ENCODE measurements at regions not wholly inside any gene's neighbourhood (a gene's known extent, or its start where the extent isn't known, plus 50 kb on each side); places are given as distances from the start of the nearest gene placed in this dataset. TPM values are rescaled to one million over a fixed set of nuclear protein-coding genes. Genes with fewer than 3 reads are reported as not detected.

GRCh38 chr18:48459465-48459864, 50.3 kb upstream of the ZBTB7C start:
- no peak overlapping the region for H3K4me3 ChIP-seq (ENCODE audit: low read depth, low read length)
- POLR2A ChIA-PET, result no interaction called here
- no peak overlapping the region for H3K27ac ChIP-seq (ENCODE audit: low read depth, low read length)
- TF ChIP-seq CTCF (IDR thresholded peaks at IDR 0.05; ENCODE audit: low read depth, low read length), result no peak
- CTCF ChIA-PET, result interaction anchor here (0.8 to 10.0 kb wide), 3 partner anchors 13 to 134 kb away, joined by 4 to 77 read pairs (median 11); no protein-coding TSS in a partner anchor
- H3K9me3 ChIP-seq (ENCODE audit: control insufficient read depth, insufficient read depth, low read length), result no peaks in the 10 kb centered on the region
- peaks cover 24% of the 10 kb centered on the region for H3K27me3 ChIP-seq (ENCODE audit: control insufficient read depth, insufficient read depth, low read length)
- no peak for DNase-seq (ENCODE audit: low read depth, low spot score)

- no peak for DNase-seq (ENCODE audit: low read depth, low spot score)
- Histone ChIP-seq H3K4me3 (ENCODE audit: low read depth, low read length) (no peak overlapping the region), H3K27me3 (ENCODE audit: control insufficient read depth, insufficient read depth, low read length) (peaks cover 29% of the 10 kb centered on the region), H3K27ac (ENCODE audit: low read depth, low read length) (no peak overlapping the region), H3K9me3 (ENCODE audit: control insufficient read depth, insufficient read depth, low read length) (no peaks in the 10 kb centered on the region)
- TF ChIP-seq CTCF (IDR thresholded peaks at IDR 0.05; ENCODE audit: low read depth, low read length), result no peak
- ChIA-PET CTCF (interaction anchor here (0.7 to 1.8 kb wide), 3 partner anchors 14 to 217 kb away, joined by 3 to 11 read pairs (median 3); no protein-coding TSS in a partner anchor), POLR2A (no interaction called here)
These were observed 49.8 kb upstream of the ZBTB7C start for GRCh38 chr18:48459016-48459415.

Small RNA genes in the stretch of these regions (small RNA-seq; reads per million reads assigned to genes)
- gene AC024288.1 (ENCODE audit: insufficient read length, low read depth), result not detected
- gene RNA5SP456 (ENCODE audit: insufficient read length, low read depth), result not detected
